ENCODE measurements at regions not wholly inside any gene's neighbourhood (a gene's known extent, or its start where the extent isn't known, plus 50 kb on each side); places are given as distances from the start of the nearest gene placed in this dataset.

GRCh38 chr3:161915418-161915750, 418.8 kb downstream of the OTOL1 start:
- no peak for TF ChIP-seq ZBTB4 (CRISPR knock-in tag; IDR thresholded peaks at IDR 0.05; ENCODE audit: borderline replicate concordance)
- no peak for TF ChIP-seq NR2C2 (CRISPR knock-in tag; IDR thresholded peaks at IDR 0.05; ENCODE audit: borderline replicate concordance)
- TF ChIP-seq NFKBIZ (CRISPR knock-in tag; IDR thresholded peaks at IDR 0.05): no peak
- no peak for TF ChIP-seq ZBTB43 (CRISPR knock-in tag; conservative IDR thresholded peaks at IDR 0.05)
- TF ChIP-seq ZSCAN25 (CRISPR knock-in tag; IDR thresholded peaks at IDR 0.05): no peak
- no peak for TF ChIP-seq ZSCAN30 (CRISPR knock-in tag; IDR thresholded peaks at IDR 0.05)
- no peak for TF ChIP-seq NFATC3 (CRISPR knock-in tag; IDR thresholded peaks at IDR 0.05)
- TF ChIP-seq ZNF280D (CRISPR knock-in tag; IDR thresholded peaks at IDR 0.05): no peak
- no peak for TF ChIP-seq ZNF737 (CRISPR knock-in tag; IDR thresholded peaks at IDR 0.05; ENCODE audit: borderline replicate concordance)
- TF ChIP-seq RFX1 (IDR thresholded peaks at IDR 0.05): no peak
- no peak for TF ChIP-seq ZFP36L1 (CRISPR knock-in tag; IDR thresholded peaks at IDR 0.05)
- no peak for TF ChIP-seq NR2F2 (IDR thresholded peaks at IDR 0.05; ENCODE audit: borderline replicate concordance, low read depth)
- no peak for TF ChIP-seq TP53 (CRISPR knock-in tag; conservative IDR thresholded peaks at IDR 0.05)
- no peak for TF ChIP-seq HNRNPK (IDR thresholded peaks at IDR 0.05; ENCODE audit: low read depth, low read length, poor library complexity, severe bottlenecking)
- H3K27ac ChIP-seq (ENCODE audit: extremely low read length, insufficient read depth, low read length): no peak overlapping the region
- DNase-seq (ENCODE audit: low spot score) (no peak), ATAC-seq (peak; percentile 66), FAIRE-seq (no peak)
- H3K9ac ChIP-seq (ENCODE audit: insufficient read depth, low read depth, low read length): no peak overlapping the region
- H4K20me1 ChIP-seq (ENCODE audit: insufficient read depth, low read length): no peaks in the 10 kb centered on the region
- no peaks in the 10 kb centered on the region for H3K79me2 ChIP-seq (ENCODE audit: insufficient read depth, low read length)
- no peak overlapping the region for H3K4me3 ChIP-seq (replicated peaks in 1 of 3; ENCODE audit: insufficient read depth in 1 of 3, low read depth in 2 of 3, low read length in 3 of 3)
- ChIA-PET CTCF (ENCODE audit: low intra/inter-chr PET ratio, low total read pairs) (no interaction called here), POLR2A (no interaction called here)
- intact Hi-C loops (cut with micrococcal nuclease; ENCODE audit: unreplicated experiment) (loop anchor here (2.0 to 10.0 kb wide), 3 partner anchors 61 to 1575 kb away; no protein-coding TSS in a partner anchor), in situ Hi-C loops (cut with HindIII; ENCODE audit: extremely low pct_ligation_motif_present, low pct_unique_long_range_greater_than_20kb) (no loop called here)
- H3K4me2 ChIP-seq (ENCODE audit: low read depth, low read length): peak overlapping the region; percentile 46; the same call in 1 of the 2 replicates
- no peaks in the 10 kb centered on the region for H3K9me3 ChIP-seq (ENCODE audit: low read length)
- no TSS peak for BruUV-seq (replicated peaks)
- WGBS (ENCODE audit: low lambda C conversion rate): 2% methylated on average over 4 of the region's 4 CpGs
- no peaks in the 10 kb centered on the region for H3K27me3 ChIP-seq (ENCODE audit: control insufficient read depth in 1 of 2, insufficient read depth in 2 of 2, low read length in 2 of 2)
- H2AFZ ChIP-seq (ENCODE audit: low read length): no peak overlapping the region
- peaks cover 25% of the 10 kb centered on the region for H3K4me1 ChIP-seq (ENCODE audit: insufficient read depth, low read length)
- no peaks in the 10 kb centered on the region for H3K36me3 ChIP-seq (replicated peaks in 1 of 2; ENCODE audit: control insufficient read depth in 1 of 2, insufficient read depth in 2 of 2, low read length in 2 of 2)

Measured in HepG2 (cell line).